Inferior parietal cortex (tissue), 1 donor: ENCODE measurements at regions not wholly inside any gene's neighbourhood (a gene's known extent, or its start where the extent isn't known, plus 50 kb on each side); places are given as distances from the start of the nearest gene placed in this dataset.

Experiments
- DNase-seq: peaks from one replicate; pipeline ENCODE4 v3.0.0-alpha.2; 2016; ENCODE audit errors: extremely low spot score

DNA sequence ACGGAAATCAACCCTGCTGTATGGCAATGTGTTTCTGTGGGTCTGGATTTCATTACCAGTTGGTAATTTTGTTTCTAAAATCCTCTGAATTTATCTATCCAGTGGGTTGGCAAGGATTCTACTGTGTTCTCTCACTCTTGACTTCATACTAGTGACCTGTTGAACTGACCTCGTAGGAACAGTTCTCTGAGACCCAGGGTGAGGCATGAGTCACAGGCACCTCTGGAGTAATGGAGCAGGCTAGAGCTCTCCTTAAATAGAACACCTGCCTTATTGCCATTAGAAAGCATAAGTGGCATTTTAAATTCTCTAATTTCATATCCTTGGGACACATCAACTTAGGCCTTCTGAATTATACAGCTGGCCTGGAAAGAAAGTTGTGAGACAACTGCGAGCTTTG is 258.3 kb upstream of the NAV3 start:
- DNase-seq, result no peak

DNA sequence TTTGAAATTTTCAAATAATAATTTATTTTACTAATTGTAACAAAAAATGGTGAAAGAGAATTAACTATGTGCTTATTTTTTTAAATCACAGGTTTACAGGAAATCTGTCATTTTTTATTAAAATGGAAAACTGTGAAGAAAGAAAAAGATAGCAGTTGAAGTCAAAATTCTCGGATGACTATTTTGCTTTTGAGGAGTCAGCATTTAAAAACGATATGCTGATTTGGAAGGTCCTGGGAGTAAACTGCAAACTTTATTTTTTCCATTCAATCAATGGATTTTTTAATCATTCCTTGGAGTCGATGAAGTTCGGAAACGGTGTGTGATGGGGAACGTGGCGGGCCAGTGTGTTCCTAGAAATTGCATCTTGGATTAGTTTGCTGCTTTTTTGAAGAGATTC is 258.9 kb upstream of the NAV3 start:
- no peak for DNase-seq

DNA sequence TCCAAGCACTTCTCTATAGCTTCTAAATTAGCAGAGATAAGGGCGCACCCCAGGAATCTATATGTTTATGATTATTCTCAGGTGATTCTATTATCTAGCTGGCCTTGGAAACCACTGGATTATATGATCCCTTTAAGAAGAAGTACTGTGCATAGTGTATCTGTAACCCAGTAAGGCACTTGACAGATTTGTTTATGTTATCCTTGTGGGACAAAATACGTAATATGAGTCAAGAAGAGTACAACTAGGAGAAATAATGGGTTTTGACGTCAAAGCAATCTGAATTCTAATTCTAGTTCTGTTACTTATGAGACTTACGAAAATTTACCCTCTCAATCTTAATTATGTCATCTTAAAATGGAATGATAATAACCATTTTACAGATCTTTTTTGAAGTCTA is 259.6 kb upstream of the NAV3 start:
- DNase-seq, result no peak

DNA sequence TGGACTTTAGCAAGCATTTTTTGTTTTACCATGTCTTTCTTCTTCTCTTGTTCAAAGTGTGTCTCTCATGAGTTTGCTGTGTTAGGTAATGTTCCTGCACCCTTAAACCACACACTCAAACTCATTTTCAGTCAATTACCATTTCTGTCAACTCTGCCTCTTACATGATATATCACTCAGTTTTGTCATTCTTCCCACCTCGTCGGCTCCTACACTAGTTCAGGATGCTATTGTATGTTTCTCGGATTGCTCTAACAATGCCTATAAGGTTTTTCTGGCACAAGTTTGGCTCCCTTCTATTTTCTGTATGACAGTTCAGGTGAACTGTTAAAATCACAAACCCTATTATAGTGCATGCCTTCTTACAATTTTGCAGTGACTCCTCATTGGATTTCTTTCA is 260.8 kb upstream of the NAV3 start:
- no peak for DNase-seq

DNA sequence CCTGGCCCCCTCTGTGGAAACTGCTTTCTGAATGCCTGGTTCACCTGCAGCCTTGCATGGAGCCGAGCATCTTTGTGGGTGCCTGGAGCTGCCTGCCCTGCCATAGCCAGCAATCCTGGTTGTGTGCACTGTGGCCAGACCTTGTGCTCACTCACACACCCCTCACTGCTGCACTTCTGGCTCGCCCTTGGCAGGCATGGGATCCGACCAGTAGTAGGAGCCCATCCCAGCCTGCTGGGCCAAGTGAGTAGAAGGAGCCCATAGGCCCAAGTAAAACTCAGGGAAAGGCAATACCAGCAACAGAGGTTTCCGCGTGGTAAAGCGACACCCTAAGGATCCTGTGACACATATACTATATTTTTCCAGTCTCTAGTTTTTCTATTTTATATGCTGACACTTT is 270.0 kb upstream of the NAV3 start:
- DNase-seq, result no peak

DNA sequence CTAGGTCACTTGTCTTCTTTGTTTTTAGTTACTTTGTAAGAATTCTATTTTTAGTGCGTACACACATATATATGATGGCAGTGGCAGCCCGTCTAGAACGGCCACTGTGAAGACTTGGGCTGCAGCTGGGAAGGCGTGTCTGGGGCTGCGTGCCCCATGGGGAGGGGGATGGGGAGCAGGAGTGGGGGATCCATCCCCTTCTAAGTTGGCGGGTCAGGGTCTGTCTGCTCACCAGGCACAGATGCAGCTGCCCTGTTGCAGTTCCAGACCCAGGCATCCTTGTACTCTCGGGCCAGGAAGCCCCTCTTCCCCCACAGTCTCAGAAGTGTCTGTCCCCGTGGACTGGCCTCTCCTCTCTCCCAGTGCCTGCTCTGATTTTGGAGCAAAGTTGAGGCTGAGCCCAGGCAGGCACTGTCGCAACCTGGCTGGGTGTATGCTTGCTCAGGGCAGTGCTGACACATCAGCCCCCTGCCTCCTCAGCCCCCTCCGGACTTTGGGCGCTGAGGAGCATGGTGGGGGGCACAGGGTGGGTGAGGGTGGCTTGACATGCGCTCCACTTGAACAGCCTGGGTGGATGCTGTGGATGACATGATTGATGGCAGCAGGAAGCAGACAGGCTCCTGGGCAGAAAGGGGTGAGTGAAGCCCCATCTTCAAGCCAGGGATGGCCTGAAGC is 271.2 kb upstream of the NAV3 start:
- DNase-seq, result no peak

DNA sequence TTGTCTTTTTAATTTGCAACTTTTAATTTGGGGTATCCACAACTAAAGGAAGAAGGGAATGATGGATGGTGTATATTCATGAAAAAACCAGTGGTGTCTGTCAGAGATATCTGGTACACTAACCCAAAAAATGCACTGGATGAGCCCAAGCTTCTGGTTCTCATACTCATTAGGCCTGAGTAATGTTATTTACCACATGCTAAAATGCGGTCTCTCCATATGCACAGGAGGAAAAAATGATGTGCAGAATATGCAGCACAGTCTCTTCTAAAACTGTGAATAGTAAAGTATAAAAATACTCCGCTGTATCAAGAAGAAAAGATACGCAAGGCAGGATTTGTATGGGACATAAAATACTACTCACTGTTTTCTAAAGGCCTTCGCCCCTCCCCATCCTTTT is 275.6 kb upstream of the NAV3 start:
- no peak for DNase-seq

DNA sequence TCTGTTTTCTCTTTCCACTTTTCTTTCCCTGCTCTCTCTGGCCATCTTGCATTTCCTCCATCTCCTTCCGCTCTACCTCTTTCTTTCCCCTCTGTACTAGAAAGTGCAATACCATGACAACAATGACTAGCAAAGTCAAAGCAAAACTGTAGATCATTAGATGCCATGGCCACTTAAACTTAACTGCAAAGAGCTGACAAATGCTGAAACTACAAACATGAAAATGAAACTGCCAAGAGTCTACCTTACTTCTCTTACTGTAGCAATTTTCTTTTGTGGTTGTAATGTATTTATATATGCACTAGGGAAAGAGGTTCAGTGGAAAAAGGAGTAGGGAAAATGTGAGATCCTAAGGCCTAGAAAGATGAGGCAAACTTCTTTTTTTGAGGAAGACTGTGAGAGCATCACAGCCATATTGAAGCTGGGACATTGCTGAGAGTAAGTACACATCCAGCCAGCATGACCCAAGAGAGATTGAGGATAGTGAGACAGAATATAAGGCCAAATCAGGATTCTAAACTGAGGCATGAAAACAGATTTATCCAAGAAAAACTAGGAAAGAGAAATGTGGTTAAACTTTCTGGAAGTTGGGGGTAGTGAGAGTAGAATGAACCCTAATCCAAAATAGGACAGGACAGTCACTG is 276.6 kb upstream of the NAV3 start:
- DNase-seq, result no peak

DNA sequence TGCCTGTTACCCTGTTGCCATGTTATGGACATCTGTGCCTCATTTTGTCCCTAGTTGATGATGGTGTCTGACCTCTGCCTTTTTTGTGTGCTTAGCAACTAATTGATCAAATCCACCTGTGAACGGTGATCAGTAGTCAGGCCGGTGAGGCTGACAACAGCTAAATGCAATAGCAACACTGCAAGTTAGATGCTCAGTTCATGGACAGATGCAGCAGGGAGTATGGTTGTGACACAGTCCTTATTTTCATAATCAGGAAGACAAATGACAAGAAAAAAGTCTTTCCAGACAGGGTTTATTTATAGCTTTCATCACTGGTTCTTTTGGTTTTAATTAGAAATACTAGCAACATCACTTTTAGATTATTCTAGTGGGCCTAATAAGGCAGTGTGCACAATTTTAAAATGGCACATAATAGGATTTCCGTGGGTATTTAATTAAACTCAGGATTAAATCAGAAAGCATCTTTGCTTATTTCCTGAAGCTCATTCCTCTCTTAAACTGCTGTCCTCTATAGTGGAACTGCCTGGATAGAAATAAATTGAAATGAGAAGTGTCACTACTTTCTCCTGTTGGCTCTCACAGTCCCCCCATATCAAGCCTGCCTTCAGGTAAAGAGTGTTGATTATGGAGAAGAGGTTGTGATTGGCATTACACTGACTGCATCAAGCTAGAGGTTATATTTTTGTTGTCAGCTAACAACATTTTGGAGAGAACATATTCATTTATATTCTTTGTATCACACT is 281.1 kb upstream of the NAV3 start:
- DNase-seq, result no peak

DNA sequence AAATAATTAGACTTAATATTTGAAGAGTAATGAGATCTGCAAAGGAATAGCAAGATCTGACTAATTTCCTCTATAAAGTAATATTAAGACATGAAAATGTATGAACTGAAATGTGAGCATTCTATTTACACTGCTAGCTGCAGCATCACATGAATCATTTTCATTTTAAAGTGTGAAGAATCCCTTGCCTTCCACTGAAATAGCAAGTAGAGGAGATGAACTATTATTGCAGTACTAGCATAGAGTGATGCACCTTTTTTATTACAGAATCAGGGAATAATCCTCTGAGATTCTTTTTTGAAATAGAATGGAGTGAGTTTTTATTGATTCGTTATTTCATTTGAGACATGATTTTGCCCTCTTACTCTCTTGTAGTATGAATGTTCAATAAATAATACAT is 281.9 kb upstream of the NAV3 start:
- no peak for DNase-seq

DNA sequence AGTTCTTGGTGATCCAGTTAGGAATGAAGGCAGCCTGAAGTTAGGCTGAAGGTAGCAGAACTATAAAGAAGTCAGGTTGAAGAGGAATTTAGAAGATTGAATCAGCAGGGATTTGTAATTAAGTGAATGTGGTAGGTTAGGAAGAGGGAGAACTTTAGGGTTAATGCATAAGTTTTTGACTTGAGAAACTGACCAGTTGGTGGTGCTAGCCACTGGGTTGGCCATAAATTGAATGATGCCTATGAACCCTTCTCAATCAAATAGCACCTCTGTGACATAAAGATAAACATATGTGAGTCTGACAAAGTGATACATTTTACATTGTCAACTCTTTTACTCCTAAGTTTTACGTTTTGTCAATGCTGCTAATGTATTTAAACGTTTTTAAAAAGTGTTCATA is 290.6 kb upstream of the NAV3 start:
- no peak for DNase-seq

DNA sequence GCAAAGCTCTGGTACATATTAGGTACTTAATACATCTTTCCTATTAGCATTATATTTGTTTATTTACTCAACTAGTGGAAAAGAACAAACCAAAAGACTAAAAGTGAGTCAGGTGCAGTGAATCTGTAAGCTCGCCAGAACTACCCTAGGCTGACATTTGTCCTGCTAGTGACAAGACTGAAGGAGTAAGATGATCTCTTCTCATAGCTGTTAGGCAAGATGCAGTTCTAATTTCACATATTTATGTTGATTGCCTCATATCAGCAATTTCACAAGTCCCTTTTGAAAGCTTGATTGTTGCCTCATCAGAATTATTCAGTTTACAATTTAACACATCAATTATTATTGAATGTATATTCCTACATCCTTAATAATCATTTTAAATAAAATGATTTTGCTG is 293.0 kb upstream of the NAV3 start:
- no peak for DNase-seq

DNA sequence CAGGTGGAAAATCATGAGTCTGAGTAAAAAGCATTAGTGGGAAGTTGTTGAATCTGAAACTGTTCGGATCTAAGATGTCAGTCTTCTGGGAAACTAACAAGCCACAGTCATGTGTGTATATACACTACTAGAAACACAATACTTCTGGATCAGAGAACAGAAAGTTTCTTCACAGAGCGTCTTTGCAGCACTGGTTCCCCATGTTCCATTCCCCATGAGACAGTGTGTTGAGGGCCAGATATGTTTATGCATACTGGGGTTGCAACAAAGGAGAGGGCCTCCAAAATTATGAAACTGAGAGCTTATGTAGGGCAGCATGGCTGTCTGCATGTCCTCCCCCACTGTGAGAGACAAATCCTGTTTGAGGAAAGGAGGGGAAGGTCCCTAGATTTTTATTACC is 295.0 kb upstream of the NAV3 start:
- DNase-seq, result no peak

DNA sequence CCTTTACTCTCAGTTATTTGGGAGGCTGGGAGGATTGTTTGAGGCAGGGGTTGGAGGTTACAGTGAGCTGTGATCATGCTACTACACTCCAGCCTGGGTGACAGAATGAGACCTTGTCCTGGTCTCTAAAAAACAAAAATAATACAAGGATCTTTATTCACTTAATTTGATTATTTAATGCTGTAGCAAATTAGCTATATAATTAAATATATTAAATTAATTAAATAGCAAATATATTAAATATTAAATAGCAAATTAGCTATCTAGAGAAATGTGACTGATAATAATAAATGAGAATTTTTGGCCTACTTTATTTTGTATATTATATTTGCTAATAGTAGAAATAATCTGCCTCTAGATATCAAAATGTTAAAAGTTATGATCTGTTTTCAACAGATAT is 298.8 kb upstream of the NAV3 start:
- DNase-seq, result no peak

DNA sequence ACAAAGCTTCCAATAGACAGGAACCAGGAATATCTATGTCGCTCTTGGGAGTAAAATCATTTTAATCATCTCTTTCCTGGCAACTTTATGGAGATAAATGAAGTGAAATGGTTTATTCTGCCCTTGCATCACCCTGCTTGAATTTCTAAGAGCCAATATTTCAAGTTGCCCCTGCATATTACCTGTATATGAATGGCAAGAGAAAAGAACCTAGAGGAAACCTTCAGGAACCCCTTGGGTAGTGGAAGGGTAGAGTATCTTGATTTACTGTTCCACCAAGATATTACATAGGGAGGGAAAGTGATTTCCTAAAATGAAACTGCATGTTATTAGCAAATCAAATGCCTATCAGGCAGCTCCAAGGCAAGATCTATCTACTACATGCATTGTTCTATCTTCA is 308.4 kb upstream of the NAV3 start:
- no peak for DNase-seq

DNA sequence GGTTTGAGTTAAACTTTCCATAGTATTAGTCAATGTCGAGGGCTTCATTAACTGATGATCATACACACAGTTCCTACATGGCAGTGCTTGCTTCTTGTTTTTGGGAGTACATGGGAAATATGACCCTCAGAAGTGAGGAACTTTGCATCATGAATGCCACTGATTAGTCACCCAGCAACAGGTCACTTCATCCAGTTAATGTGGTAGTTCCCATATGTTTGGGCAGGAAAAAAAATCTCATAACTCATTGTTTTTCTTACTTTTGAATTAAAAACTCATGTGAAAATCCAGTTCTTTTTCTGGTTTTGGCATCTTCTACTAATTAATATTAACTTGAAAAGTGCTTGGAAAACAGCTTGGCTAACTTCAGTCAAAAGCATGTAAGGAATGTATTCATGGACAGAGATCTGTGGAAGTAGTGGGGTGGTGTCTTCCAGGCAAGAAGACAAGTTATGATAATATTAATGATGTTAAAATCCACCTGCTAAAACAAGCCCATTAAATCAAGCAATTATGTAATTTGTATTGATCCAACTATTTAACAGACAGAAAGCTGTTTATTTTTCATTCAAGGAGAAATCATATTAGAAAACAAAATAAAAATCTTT is 309.1 kb upstream of the NAV3 start:
- DNase-seq, result no peak

DNA sequence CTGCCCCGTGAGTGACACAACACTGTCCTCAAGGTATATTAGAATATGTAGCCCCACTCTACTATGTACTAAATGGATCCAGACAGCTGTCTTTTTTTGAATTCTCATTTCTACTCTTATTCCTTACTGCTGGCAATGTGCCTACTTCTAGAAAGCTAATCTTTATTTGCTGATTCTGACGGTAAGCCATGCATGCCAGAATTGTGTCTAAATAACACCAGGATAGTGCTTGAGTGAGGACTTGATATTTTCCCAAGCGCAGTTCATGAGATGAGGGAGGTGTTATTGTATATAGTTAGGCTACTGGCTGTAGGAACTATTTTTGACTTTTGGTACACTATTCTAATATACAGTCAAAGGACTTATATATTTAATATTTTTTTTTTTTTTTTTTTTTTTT is 316.2 kb upstream of the NAV3 start:
- DNase-seq, result no peak

DNA sequence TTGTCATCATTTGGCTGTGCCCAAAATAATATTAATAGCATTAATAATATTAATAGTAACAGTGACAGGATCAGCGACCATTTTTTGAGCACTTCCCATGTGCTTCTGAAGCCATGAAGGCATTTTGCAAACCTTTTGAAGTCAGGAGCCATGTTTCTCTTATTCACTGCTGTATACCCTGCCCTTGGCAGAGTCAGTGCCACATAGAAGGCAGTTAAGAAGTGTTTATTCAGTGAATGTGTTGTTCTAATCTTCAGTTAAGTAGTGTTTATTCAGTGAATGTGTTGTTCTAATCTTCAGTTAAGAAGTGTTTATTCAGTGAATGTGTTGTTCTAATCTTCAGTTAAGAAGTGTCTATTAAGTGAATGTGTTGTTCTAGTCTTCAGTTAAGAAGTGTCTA is 319.7 kb upstream of the NAV3 start:
- DNase-seq, result no peak

DNA sequence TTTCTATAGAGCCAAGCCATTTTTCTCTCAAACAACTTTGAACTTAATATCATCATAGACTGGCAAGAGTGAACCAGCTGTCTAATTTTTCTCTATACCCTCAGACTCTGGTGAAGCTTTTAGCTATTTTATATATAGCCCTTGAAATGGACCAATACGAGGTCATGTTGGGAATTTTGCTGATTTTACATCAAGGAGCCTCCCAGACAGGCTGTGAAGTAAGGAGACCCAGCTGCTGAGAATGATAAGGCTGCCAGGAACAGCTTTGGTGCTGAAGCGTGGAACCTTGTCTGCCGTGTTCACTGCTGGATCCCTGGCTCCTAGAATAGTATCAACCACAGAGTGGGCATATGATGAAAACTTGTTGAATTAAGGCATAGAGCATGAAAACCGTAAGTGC is 326.2 kb upstream of the NAV3 start:
- no peak for DNase-seq

DNA sequence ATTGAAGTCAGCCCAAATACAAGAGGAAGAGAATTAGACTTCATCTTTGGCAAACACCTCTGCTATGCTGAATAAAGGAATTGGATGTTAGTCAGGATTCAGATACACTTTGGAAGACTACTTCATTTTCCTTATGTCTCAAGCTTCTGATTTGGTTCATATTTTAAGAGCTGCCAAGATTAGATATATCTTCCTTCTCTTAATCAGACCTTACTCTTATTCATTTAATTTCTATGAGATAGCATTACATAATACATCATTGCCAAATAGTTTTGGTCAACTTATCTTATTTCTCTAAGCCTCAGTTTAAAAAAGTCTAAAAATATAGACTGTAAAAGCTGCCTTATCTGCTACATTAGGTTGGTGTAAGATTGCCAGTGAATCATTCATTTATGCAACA is 330.6 kb upstream of the NAV3 start:
- no peak for DNase-seq

DNA sequence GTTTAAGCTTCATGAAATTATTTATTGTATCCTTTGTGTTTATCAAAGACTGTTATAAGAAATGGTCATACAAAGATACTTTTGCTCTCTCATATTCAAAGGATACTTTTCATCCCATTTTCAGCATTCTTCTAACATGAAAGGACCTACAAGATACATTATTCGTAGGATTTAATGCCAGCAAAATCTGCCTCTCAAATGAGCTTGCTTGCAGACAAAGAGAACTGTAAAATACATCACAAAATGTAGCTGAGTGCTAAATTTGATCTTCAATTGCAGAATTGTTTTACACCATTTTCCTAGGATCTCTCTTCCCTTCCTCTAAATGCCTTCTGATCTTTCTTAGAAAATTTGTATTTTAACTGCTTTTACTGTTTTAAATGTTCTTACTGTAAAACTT is 333.0 kb upstream of the NAV3 start:
- no peak for DNase-seq

DNA sequence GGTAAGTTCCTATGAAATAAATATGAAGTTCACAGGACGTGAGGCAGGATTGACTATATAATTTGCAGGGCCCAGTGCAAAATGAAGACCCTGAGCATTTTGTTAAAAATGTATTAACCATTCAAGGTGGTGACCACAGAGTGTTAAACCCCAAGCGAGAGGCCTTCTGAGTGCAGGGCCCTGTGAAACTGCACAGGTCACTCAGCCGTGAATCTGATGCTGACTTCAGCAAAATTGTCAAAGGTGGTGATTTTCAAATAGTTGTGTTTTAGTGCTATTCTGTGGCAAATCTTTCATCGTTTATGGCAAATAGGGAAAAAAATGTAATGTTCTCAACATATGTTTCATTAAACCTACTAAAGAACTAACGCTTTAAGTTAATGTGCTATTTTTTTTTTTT is 334.0 kb upstream of the NAV3 start:
- DNase-seq, result no peak

DNA sequence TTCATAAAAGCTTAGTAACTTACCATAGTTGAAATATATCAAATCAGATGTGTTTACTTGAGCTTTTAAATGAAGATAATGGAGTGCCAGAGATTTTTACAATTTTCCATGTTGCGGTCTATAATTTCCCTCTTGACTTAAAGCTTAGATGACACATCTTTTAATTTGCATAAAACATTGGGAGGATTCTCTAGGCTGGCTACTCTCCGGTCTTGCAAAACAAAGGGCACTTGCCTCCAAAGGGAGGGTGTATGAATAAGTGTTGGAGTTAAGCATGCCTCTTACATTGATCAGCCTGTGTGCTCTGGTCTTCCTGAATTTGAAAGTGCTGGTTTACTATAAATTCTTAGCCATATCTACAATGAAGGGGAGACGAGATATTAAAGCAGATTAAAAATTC is 336.4 kb upstream of the NAV3 start:
- DNase-seq, result no peak
